K562 (cell line): ENCODE measurements at regions not wholly inside any gene's neighbourhood (a gene's known extent, or its start where the extent isn't known, plus 50 kb on each side); places are given as distances from the start of the nearest gene placed in this dataset.

Experiments
- ATAC-seq: fragments of 200-7000 bp; cut with Tn5 transposase; 3 replicates; pipeline ENCODE4 v1.9.1; 2020; ENCODE audit warnings: moderate library complexity
- BruUV-seq: library from RNA; stranded (reverse); fragments of 400-500 nt; replicated peaks from 2 replicates; lab custom pipeline; 2021; lab: Mats Ljungman, UMichigan
- CTCF ChIA-PET: fragments of 300-600 bp; formaldehyde crosslinking; extraction: SDS; loops from one replicate; lab custom pipeline; 2021; ENCODE audit warnings: low intra/inter-chr PET ratio; lab: Yijun Ruan, JAX
- POLR2A ChIA-PET: fragments of 300-600, 350-650 bp; sonication (Branson Sonifier 250); formaldehyde crosslinking; extraction: SDS; loops from one replicate; lab custom pipeline; 2021; ENCODE audit warnings: antibody characterized with exemption, inconsistent platforms; lab: Yijun Ruan, JAX
- DNase-seq, 4 experiments: peaks; one replicate each; pipeline versions ENCODE4 v3.0.0 to v3.0.0-alpha.2; 2011 to 2018; ENCODE audit warnings: low spot score in 3 of 4, mixed read lengths in 3 of 4; ENCODE audit errors: extremely low read depth in 1 of 4
- FAIRE-seq: peaks from 2 replicates; lab custom pipeline; 2011; peaks lifted over from hg19 to GRCh38; lab: Jason Lieb, UNC
- H2AFZ ChIP-seq: 2 replicates; pipeline ENCODE4 v1.6.0; 2011; ENCODE audit warnings: low read depth, low read length, control low read depth, inconsistent platforms
- H3K27ac ChIP-seq: fragments of 200-600 bp; 3 replicates; pipeline ENCODE4 v1.8.0; 2011; ENCODE audit warnings: low read depth, mild to moderate bottlenecking, control low read depth, inconsistent platforms, low read length, moderate library complexity, mixed read lengths; ENCODE audit errors: extremely low read depth
- H3K27me3 ChIP-seq, 2 experiments: fragments of 300-600 bp in 1 of 2; 2 replicates in 1 of 2; 3 replicates in 1 of 2; pipeline versions ENCODE4 v1.6.0 to v1.8.0; 2011; ENCODE audit warnings: inconsistent platforms in 2 of 2, low read length in 2 of 2, mild to moderate bottlenecking in 1 of 2, mixed read lengths in 1 of 2, moderate library complexity in 1 of 2; ENCODE audit not compliant: control insufficient read depth in 2 of 2, insufficient read depth in 2 of 2
- H3K36me3 ChIP-seq: fragments of 300-600 bp; 3 replicates; pipeline ENCODE4 v1.8.0; 2011; ENCODE audit warnings: mild to moderate bottlenecking, low read length, inconsistent platforms; ENCODE audit not compliant: control insufficient read depth, insufficient read depth
- H3K4me1 ChIP-seq, 2 experiments: fragments of 200-600 bp in 1 of 2; replicated peaks in 1 of 2; 2 replicates in 1 of 2; 3 replicates in 1 of 2; pipeline versions ENCODE4 v1.5.1 to v1.8.0; 2011; ENCODE audit warnings: inconsistent platforms in 2 of 2, low read length in 2 of 2, mild to moderate bottlenecking in 1 of 2, mixed read lengths in 1 of 2, moderate library complexity in 1 of 2; ENCODE audit not compliant: control insufficient read depth in 2 of 2, insufficient read depth in 2 of 2
- H3K4me2 ChIP-seq: 2 replicates; pipeline ENCODE4 v1.6.1; 2011; ENCODE audit warnings: low read length, control low read depth, inconsistent platforms, mixed read lengths; ENCODE audit not compliant: insufficient read depth
- H3K4me3 ChIP-seq: fragments of 200-600 bp; sonication (generic), shearing (Covaris generic); 2 replicates; pipeline ENCODE4 v1.5.1; 2016; ENCODE audit warnings: control low read depth, inconsistent platforms
- H3K79me2 ChIP-seq: fragments of 200-600 bp; 3 replicates; pipeline ENCODE4 v1.8.0; 2011; ENCODE audit warnings: low read length, inconsistent platforms; ENCODE audit not compliant: control insufficient read depth, insufficient read depth
- H3K9ac ChIP-seq, 2 experiments: 2 replicates each; pipeline versions ENCODE4 v1.6.0 to v1.6.1; 2011; ENCODE audit warnings: low read depth in 2 of 2, low read length in 2 of 2, control low read depth in 1 of 2, inconsistent platforms in 1 of 2, mild to moderate bottlenecking in 1 of 2, mixed read lengths in 1 of 2; ENCODE audit not compliant: insufficient read depth in 1 of 2
- H3K9me1 ChIP-seq: one replicate; pipeline ENCODE4 v1.6.0; 2011; ENCODE audit warnings: inconsistent platforms, mild to moderate bottlenecking, low read length, moderate library complexity; ENCODE audit not compliant: control insufficient read depth, insufficient read depth
- H3K9me3 ChIP-seq: replicated peaks from 2 replicates; pipeline ENCODE4 v1.5.1; 2011; ENCODE audit warnings: low read depth, low read length, inconsistent platforms; ENCODE audit not compliant: control insufficient read depth, insufficient read depth
- H4K20me1 ChIP-seq: replicated peaks from 2 replicates; pipeline ENCODE4 v1.6.1; 2011; ENCODE audit warnings: low read length, inconsistent platforms, mixed read lengths; ENCODE audit not compliant: control insufficient read depth, insufficient read depth
- ELF1 ChIP-seq: fragments of 200-800 bp; sonication (Bioruptor generic); IDR thresholded peaks from 2 replicates; pipeline ENCODE4 v1.6.1; 2016; ENCODE audit warnings: missing genetic modification characterization, missing compliant biosample characterization
- OTX1 ChIP-seq: fragments of 450-650 bp; formaldehyde crosslinking; IDR thresholded peaks from 2 replicates; pipeline ENCODE4 v1.4.0; 2022; ENCODE audit warnings: mild to moderate bottlenecking
- ZBTB49 ChIP-seq: sonication (generic); formaldehyde crosslinking; IDR thresholded peaks from 2 replicates; pipeline ENCODE4 v1.8.0; 2022; ENCODE audit warnings: missing genetic modification reagents, mild to moderate bottlenecking, borderline replicate concordance
- ZFP36 ChIP-seq: fragments of 150-350 bp; IDR thresholded peaks from 2 replicates; pipeline ENCODE4 v1.6.1; 2018; ENCODE audit warnings: low read length, low read depth; ENCODE audit not compliant: partially characterized antibody
- WGBS: fragments of 100-300 bp; shearing (Covaris generic); methylation state at CpG from one replicate; pipeline ENCODE4 v1.1.6; 2016; ENCODE audit warnings: low coverage, mixed read lengths; ENCODE audit not compliant: insufficient coverage; ENCODE audit errors: missing lambda C conversion rate; 5-methylcytosine and 5-hydroxymethylcytosine counted together
- in situ Hi-C: fragments of 300-500 bp; cut with MboI; formaldehyde crosslinking; loops from 4 replicates; pipeline ENCODE4 v1.15.0; 2018; ENCODE audit warnings: inconsistent platforms, mixed read lengths
- intact Hi-C: fragments of 100-400 bp; cut with micrococcal nuclease; formaldehyde crosslinking; loops from 2 replicates; pipeline ENCODE4 v1.14.2; 2022

GRCh38 chr5:125316915-125317535, 570.6 kb upstream of the ZNF608 start:
- H4K20me1 ChIP-seq: no peaks in the 10 kb centered on the region
- H3K27me3 ChIP-seq: no peaks in the 10 kb centered on the region
- H3K27ac ChIP-seq: no peak overlapping the region
- no peak for FAIRE-seq
- H3K9ac ChIP-seq: no peak overlapping the region
- intact Hi-C loops: no loop called here
- H2AFZ ChIP-seq: no peak overlapping the region
- TF ChIP-seq ZFP36 (no peak), ZBTB49 (CRISPR knock-in tag) (no peak), ELF1 (tag) (no peak), OTX1 (CRISPR knock-in tag) (no peak)
- H3K4me3 ChIP-seq: no peak overlapping the region
- H3K4me2 ChIP-seq: no peak overlapping the region
- under 1% methylated on average over 7 of the region's 7 CpGs for WGBS
- no peak for ATAC-seq
- in situ Hi-C loops: no loop called here
- H3K36me3 ChIP-seq: no peaks in the 10 kb centered on the region
- no peaks in the 10 kb centered on the region for H3K79me2 ChIP-seq
- BruUV-seq: no TSS peak
- no peak for DNase-seq
- no peaks in the 10 kb centered on the region for H3K9me3 ChIP-seq
- ChIA-PET POLR2A (no interaction called here), CTCF (no interaction called here)
- no peaks in the 10 kb centered on the region for H3K9me1 ChIP-seq
- no peaks in the 10 kb centered on the region for H3K4me1 ChIP-seq
